ENCODE measurements at regions not wholly inside any gene's neighbourhood (a gene's known extent, or its start where the extent isn't known, plus 50 kb on each side); places are given as distances from the start of the nearest gene placed in this dataset.

GRCh38 chr10:131435760-131436457 is 124.4 kb upstream of the TCERG1L start:
- H3K23ac ChIP-seq (ENCODE audit: low read length in 2 of 2) = no peak overlapping the region

GRCh38 chr10:131436458-131436857 is 124.9 kb upstream of the TCERG1L start:
- H2AK5ac ChIP-seq (ENCODE audit: low read length, severe bottlenecking) = no peak overlapping the region
- peaks cover 0 to 42% of the 10 kb centered on the region in 2 experiments for H3K27me3 ChIP-seq (ENCODE audit: control insufficient read depth in 1 of 2, insufficient read depth in 1 of 2, low read length in 2 of 2)
- WGBS = 71% methylated on average over 2 of the region's 4 CpGs
- no peaks in the 10 kb centered on the region for H3K4me1 ChIP-seq (ENCODE audit: control insufficient read depth, insufficient read depth, low read depth, low read length)
- DNase-seq = no peak
- no peak overlapping the region for H3K9ac ChIP-seq (ENCODE audit: low read length)
- no peak overlapping the region for H3K4me2 ChIP-seq (ENCODE audit: low read length, poor library complexity, severe bottlenecking)
- no peak overlapping the region for H2BK120ac ChIP-seq (ENCODE audit: low read depth, low read length)
- no peaks in the 10 kb centered on the region for H3K79me1 ChIP-seq (replicated peaks; ENCODE audit: low read length, poor library complexity, severe bottlenecking)
- H3K27ac ChIP-seq (ENCODE audit: low read length, poor library complexity, severe bottlenecking) = no peak overlapping the region
- H4K91ac ChIP-seq (ENCODE audit: low read length) = no peak overlapping the region
- no peak overlapping the region for H2BK12ac ChIP-seq (ENCODE audit: low read length in 2 of 2)
- H3K23ac ChIP-seq (ENCODE audit: low read length in 2 of 2) = no peak overlapping the region
- H2BK5ac ChIP-seq (ENCODE audit: low read depth, low read length, poor library complexity, severe bottlenecking) = no peak overlapping the region
- H3K9me3 ChIP-seq (ENCODE audit: control insufficient read depth, low read length) = no peaks in the 10 kb centered on the region
- no peak overlapping the region for H3K18ac ChIP-seq (ENCODE audit: low read depth in 1 of 2, low read length in 2 of 2)
- no peak overlapping the region for H3K4me3 ChIP-seq (ENCODE audit: insufficient read depth in 1 of 2, low read depth in 1 of 2, low read length in 2 of 2)
- no peak overlapping the region for H3K4ac ChIP-seq (ENCODE audit: low read depth in 1 of 2, low read length in 2 of 2)
- no peak overlapping the region for H2AFZ ChIP-seq (ENCODE audit: low read depth, low read length)
- H3K14ac ChIP-seq (ENCODE audit: low read length in 2 of 2) = no peak overlapping the region
- no peak overlapping the region for H2BK15ac ChIP-seq (ENCODE audit: low read depth, poor library complexity, severe bottlenecking)
- no peaks in the 10 kb centered on the region for H3K36me3 ChIP-seq (ENCODE audit: control insufficient read depth in 1 of 2, insufficient read depth in 2 of 2, low read depth in 1 of 2, low read length in 2 of 2)
- H4K8ac ChIP-seq (ENCODE audit: low read length) = no peak overlapping the region

More at GRCh38 chr10:131435760-131436457, 124.4 kb upstream of the TCERG1L start:
- Histone ChIP-seq H3K14ac (ENCODE audit: low read length in 2 of 2) (no peak overlapping the region), H3K79me1 (replicated peaks; ENCODE audit: low read length, poor library complexity, severe bottlenecking) (no peaks in the 10 kb centered on the region), H2BK120ac (ENCODE audit: low read depth, low read length) (no peak overlapping the region), H2AK5ac (ENCODE audit: low read length, severe bottlenecking) (no peak overlapping the region), H3K27me3 (ENCODE audit: control insufficient read depth in 1 of 2, insufficient read depth in 1 of 2, low read length in 2 of 2) (peaks cover 0 to 44% of the 10 kb centered on the region in 2 experiments), H3K4me3 (ENCODE audit: insufficient read depth in 1 of 2, low read depth in 1 of 2, low read length in 2 of 2) (no peak overlapping the region), H3K36me3 (ENCODE audit: control insufficient read depth in 1 of 2, insufficient read depth in 2 of 2, low read depth in 1 of 2, low read length in 2 of 2) (no peaks in the 10 kb centered on the region), H3K27ac (ENCODE audit: low read length, poor library complexity, severe bottlenecking) (no peak overlapping the region), H4K91ac (ENCODE audit: low read length) (no peak overlapping the region), H3K4me2 (ENCODE audit: low read length, poor library complexity, severe bottlenecking) (no peak overlapping the region), H2BK15ac (ENCODE audit: low read depth, poor library complexity, severe bottlenecking) (no peak overlapping the region), H2BK5ac (ENCODE audit: low read depth, low read length, poor library complexity, severe bottlenecking) (no peak overlapping the region), H3K4ac (ENCODE audit: low read depth in 1 of 2, low read length in 2 of 2) (no peak overlapping the region), H3K4me1 (ENCODE audit: control insufficient read depth, insufficient read depth, low read depth, low read length) (no peaks in the 10 kb centered on the region), H3K9ac (ENCODE audit: low read length) (no peak overlapping the region), H2AFZ (ENCODE audit: low read depth, low read length) (no peak overlapping the region), H3K18ac (ENCODE audit: low read depth in 1 of 2, low read length in 2 of 2) (no peak overlapping the region), H2BK12ac (ENCODE audit: low read length in 2 of 2) (no peak overlapping the region), H4K8ac (ENCODE audit: low read length) (no peak overlapping the region), H3K9me3 (ENCODE audit: control insufficient read depth, low read length) (no peaks in the 10 kb centered on the region)
- 80% methylated on average over 17 of the region's 18 CpGs for WGBS
- DNase-seq = no peak

GRCh38 chr10:131437556-131438475 is 126.3 kb upstream of the TCERG1L start:
- no peaks in the 10 kb centered on the region for H3K4me1 ChIP-seq (ENCODE audit: control insufficient read depth, insufficient read depth, low read depth, low read length)
- H3K27me3 ChIP-seq (ENCODE audit: control insufficient read depth in 1 of 2, insufficient read depth in 1 of 2, low read length in 2 of 2) = peaks cover 0 to 37% of the 10 kb centered on the region in 2 experiments
- H2AK5ac ChIP-seq (ENCODE audit: low read length, severe bottlenecking) = no peak overlapping the region
- no peak overlapping the region for H3K18ac ChIP-seq (ENCODE audit: low read depth in 1 of 2, low read length in 2 of 2)
- no peak overlapping the region for H2BK12ac ChIP-seq (ENCODE audit: low read length in 2 of 2)
- H4K91ac ChIP-seq (ENCODE audit: low read length) = no peak overlapping the region
- no peak overlapping the region for H3K9ac ChIP-seq (ENCODE audit: low read length)
- H3K4ac ChIP-seq (ENCODE audit: low read depth in 1 of 2, low read length in 2 of 2) = no peak overlapping the region
- H3K36me3 ChIP-seq (ENCODE audit: control insufficient read depth in 1 of 2, insufficient read depth in 2 of 2, low read depth in 1 of 2, low read length in 2 of 2) = no peaks in the 10 kb centered on the region
- H2BK15ac ChIP-seq (ENCODE audit: low read depth, poor library complexity, severe bottlenecking) = no peak overlapping the region
- H2AFZ ChIP-seq (ENCODE audit: low read depth, low read length) = no peak overlapping the region
- no peak overlapping the region for H4K8ac ChIP-seq (ENCODE audit: low read length)
- no peak overlapping the region for H3K23ac ChIP-seq (ENCODE audit: low read length in 2 of 2)
- no peak overlapping the region for H3K4me2 ChIP-seq (ENCODE audit: low read length, poor library complexity, severe bottlenecking)
- 74% methylated on average over 13 of the region's 13 CpGs for WGBS
- H2BK120ac ChIP-seq (ENCODE audit: low read depth, low read length) = no peak overlapping the region
- no peak overlapping the region for H3K4me3 ChIP-seq (ENCODE audit: insufficient read depth in 1 of 2, low read depth in 1 of 2, low read length in 2 of 2)
- no peaks in the 10 kb centered on the region for H3K79me1 ChIP-seq (replicated peaks; ENCODE audit: low read length, poor library complexity, severe bottlenecking)
- no peak overlapping the region for H3K14ac ChIP-seq (ENCODE audit: low read length in 2 of 2)
- H3K9me3 ChIP-seq (ENCODE audit: control insufficient read depth, low read length) = no peaks in the 10 kb centered on the region
- H2BK5ac ChIP-seq (ENCODE audit: low read depth, low read length, poor library complexity, severe bottlenecking) = no peak overlapping the region
- DNase-seq = no peak
- no peak overlapping the region for H3K27ac ChIP-seq (ENCODE audit: low read length, poor library complexity, severe bottlenecking)

GRCh38 chr10:131438665-131439064 is 127.1 kb upstream of the TCERG1L start:
- no peak overlapping the region for H4K8ac ChIP-seq (ENCODE audit: low read length)
- no peak overlapping the region for H2AFZ ChIP-seq (ENCODE audit: low read depth, low read length)
- H3K9me3 ChIP-seq (ENCODE audit: control insufficient read depth, low read length) = no peaks in the 10 kb centered on the region
- H3K27me3 ChIP-seq (ENCODE audit: control insufficient read depth in 1 of 2, insufficient read depth in 1 of 2, low read length in 2 of 2) = peaks cover 0 to 35% of the 10 kb centered on the region in 2 experiments
- H3K79me1 ChIP-seq (replicated peaks; ENCODE audit: low read length, poor library complexity, severe bottlenecking) = no peaks in the 10 kb centered on the region
- H2BK15ac ChIP-seq (ENCODE audit: low read depth, poor library complexity, severe bottlenecking) = no peak overlapping the region
- H3K14ac ChIP-seq (ENCODE audit: low read length in 2 of 2) = no peak overlapping the region
- no peak overlapping the region for H2BK12ac ChIP-seq (ENCODE audit: low read length in 2 of 2)
- WGBS = 62% methylated on average over 4 of the region's 4 CpGs
- H3K9ac ChIP-seq (ENCODE audit: low read length) = no peak overlapping the region
- no peak overlapping the region for H3K27ac ChIP-seq (ENCODE audit: low read length, poor library complexity, severe bottlenecking)
- no peak overlapping the region for H2BK120ac ChIP-seq (ENCODE audit: low read depth, low read length)
- no peak for DNase-seq
- H3K4me2 ChIP-seq (ENCODE audit: low read length, poor library complexity, severe bottlenecking) = no peak overlapping the region
- H3K4me1 ChIP-seq (ENCODE audit: control insufficient read depth, insufficient read depth, low read depth, low read length) = no peaks in the 10 kb centered on the region
- no peak overlapping the region for H2BK5ac ChIP-seq (ENCODE audit: low read depth, low read length, poor library complexity, severe bottlenecking)
- H2AK5ac ChIP-seq (ENCODE audit: low read length, severe bottlenecking) = no peak overlapping the region
- no peaks in the 10 kb centered on the region for H3K36me3 ChIP-seq (ENCODE audit: control insufficient read depth in 1 of 2, insufficient read depth in 2 of 2, low read depth in 1 of 2, low read length in 2 of 2)
- no peak overlapping the region for H3K4me3 ChIP-seq (ENCODE audit: insufficient read depth in 1 of 2, low read depth in 1 of 2, low read length in 2 of 2)
- H4K91ac ChIP-seq (ENCODE audit: low read length) = no peak overlapping the region
- no peak overlapping the region for H3K23ac ChIP-seq (ENCODE audit: low read length in 2 of 2)
- no peak overlapping the region for H3K18ac ChIP-seq (ENCODE audit: low read depth in 1 of 2, low read length in 2 of 2)
- H3K4ac ChIP-seq (ENCODE audit: low read depth in 1 of 2, low read length in 2 of 2) = no peak overlapping the region
